HG03354 (cell line): ENCODE measurements at regions not wholly inside any gene's neighbourhood (a gene's known extent, or its start where the extent isn't known, plus 50 kb on each side); places are given as distances from the start of the nearest gene placed in this dataset.

Experiments used
- ATAC-seq: cut with Tn5 transposase; IDR thresholded peaks from one replicate; pipeline ENCODE4 v1.9.1; 2021; ENCODE audit warnings: mild to moderate bottlenecking; ENCODE audit not compliant: unreplicated experiment, poor library complexity, severe bottlenecking

GRCh38 chr10:108450280-108450679 is 1285.8 kb upstream of the SORCS1 start:
- ATAC-seq, result no peak

DNA sequence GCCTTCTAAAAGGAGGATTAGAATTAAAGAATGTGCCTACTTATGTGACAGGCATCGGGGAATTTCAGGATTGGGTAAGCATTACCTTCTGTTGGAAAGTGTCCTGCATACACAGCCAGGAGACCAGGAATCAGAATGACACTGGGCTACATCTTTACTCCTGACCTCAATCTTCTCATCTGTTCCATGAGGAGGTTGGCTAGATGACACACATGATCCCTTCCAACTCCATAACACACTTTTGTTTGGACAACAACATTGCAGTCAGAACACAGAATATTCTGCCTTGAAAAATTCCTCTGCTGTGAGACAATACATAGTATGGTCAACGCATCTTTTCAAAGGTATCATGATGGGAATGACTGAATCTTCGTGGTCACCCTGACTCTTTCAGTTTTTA is 1281.2 kb upstream of the SORCS1 start:
- no peak for ATAC-seq

DNA sequence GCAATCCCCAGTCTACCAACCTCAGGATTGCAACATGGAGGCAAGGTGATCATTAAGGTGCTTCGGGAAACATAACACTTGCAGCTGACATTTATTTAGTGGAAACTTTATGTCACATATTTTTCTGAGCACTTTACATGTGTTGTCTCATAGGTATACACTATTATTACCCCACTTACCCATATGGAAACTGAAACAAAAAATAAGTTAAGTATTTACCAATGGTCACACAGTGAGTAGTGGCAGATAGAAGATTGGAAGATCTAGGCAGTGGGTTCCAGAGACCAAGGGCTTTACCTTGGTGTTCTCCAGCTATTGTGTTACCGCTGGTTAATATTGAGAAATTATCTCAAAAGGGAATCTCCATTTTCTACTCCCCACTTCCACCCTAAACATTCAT is 1279.1 kb upstream of the SORCS1 start:
- peak; percentile 87 for ATAC-seq

- ATAC-seq, result no peak
Measured at GRCh38 chr10:108439397-108439796, 1274.9 kb upstream of the SORCS1 start.

DNA sequence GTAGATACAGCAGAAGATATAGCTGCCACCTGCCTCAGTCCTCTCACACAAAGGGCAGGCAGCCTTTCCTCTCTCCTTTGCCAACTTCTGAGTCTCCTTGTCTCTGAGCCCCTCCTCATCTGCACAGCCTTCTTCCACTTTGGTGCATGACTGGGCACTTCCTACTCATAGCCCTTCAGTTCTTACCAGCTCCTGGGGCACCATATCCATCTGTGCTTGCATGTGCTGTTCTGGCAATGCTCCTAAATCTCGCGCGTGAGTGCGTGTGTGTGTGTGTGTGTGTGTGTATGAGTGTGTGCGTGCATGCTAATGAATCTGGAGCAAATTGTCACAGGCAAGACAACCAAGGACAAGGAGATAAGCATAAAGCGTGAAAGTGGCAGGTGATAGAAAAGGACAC is 1271.6 kb upstream of the SORCS1 start:
- ATAC-seq, result no peak

- ATAC-seq, result no peak
Measured at GRCh38 chr10:108434559-108435252, 1270.2 kb upstream of the SORCS1 start.

DNA sequence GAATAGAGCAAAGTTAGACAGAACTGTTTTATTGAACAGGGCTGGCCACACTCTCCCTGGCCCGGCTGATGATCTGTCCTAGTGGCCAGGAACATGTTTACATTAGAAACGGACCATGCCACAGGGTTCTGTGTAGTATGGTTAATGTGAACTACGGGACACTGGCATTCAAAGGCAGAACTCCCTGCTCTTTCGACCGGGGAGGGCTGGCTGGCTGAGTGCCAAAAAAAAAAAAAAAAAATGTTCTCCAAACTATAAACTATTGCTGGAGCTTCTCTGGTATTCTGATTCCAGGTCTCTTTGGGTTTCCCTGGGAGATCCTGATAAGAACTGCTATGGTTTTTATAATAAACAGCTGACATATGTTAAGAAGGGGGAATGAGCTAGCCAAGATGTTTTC is 1262.6 kb upstream of the SORCS1 start:
- no peak for ATAC-seq

GRCh38 chr10:108425283-108425964 is 1260.9 kb upstream of the SORCS1 start:
- ATAC-seq, result no peak

- no peak for ATAC-seq
Measured at GRCh38 chr10:108424656-108425055, 1260.2 kb upstream of the SORCS1 start.

- ATAC-seq, result no peak
Measured at GRCh38 chr10:108422286-108422685, 1257.8 kb upstream of the SORCS1 start.

GRCh38 chr10:108421266-108421665 is 1256.8 kb upstream of the SORCS1 start:
- no peak for ATAC-seq

DNA sequence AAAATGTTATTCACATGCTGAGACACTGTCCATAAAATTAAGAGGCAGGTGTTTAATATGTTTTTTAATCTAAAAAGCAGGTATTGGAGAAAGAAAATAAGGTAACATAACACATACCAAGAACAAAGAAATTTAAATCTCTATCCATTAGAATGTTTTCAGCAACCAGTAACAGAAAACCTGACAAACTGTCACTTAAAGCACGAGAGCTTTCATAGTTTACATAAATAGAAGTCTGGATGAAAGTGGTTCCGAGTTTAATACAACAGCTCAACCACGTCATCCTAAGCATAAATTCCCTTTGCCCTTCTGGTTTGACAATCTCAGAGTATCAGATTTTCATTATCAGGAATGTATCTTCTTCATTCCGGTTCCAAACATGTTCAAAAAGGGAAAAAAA is 1249.4 kb upstream of the SORCS1 start:
- ATAC-seq, result no peak

- ATAC-seq, result no peak
Measured at GRCh38 chr10:108412323-108412722, 1247.8 kb upstream of the SORCS1 start.

DNA sequence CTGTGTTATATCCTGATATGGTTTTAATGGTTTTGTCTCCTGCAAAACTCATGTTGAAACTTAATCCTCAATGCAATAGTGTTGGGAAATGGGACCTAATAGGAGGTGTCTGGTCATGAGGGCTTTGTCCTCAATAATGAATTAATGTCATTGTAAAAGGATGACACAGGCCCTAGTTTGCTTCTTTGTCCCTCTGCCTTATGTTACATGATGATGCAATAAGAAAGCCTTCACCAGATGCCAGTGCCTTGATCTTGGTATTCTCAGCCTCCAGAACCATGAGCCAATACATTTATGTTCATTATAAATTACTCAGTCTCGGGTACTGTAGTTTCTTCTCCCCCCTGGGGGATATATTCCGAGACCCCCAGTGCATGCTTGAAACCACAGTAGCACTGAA is 1247.4 kb upstream of the SORCS1 start:
- no peak for ATAC-seq

DNA sequence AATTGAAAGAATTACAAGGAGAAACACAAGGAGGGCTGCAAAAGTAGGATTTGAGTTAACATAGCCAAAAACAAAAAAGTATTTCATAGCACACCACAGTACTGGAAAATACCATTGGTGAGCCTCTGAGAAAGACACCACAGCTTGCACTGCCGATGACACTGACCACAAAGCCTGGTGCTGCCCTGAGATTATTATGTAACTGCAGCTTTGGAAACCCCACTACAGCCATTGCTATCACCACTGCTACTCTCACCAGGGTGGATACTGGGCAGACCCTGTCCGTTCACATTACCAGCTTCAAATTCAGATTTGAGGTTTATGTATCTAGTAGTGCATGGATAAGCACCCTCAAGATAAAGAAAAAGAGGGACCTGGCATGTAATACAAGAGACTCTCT is 1246.7 kb upstream of the SORCS1 start:
- ATAC-seq, result no peak

- ATAC-seq, result no peak
Measured at GRCh38 chr10:108410236-108410635, 1245.7 kb upstream of the SORCS1 start.

- ATAC-seq, result no peak
Measured at GRCh38 chr10:108409306-108409705, 1244.8 kb upstream of the SORCS1 start.

- no peak for ATAC-seq
Measured at GRCh38 chr10:108404155-108404554, 1239.6 kb upstream of the SORCS1 start.

DNA sequence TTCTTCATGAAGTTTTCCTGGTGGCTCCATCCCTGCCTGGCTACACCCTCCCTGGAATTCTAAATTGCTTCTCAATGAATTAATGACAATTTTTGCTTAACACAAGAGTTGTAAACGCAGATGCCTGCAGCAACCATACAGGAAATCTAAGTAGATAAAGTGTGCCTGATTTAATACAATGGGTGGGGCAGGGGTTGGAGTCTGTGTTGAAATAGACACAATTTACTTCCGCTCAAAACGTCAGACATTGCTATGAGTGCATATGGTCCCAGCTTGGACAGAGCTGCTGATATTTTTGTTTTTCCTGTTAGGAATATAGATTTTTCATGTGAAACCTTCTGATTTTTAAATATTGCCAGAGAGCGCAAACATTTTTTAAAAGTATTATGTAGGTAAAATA is 1235.0 kb upstream of the SORCS1 start:
- no peak for ATAC-seq

GRCh38 chr10:108393089-108393488 is 1228.6 kb upstream of the SORCS1 start:
- ATAC-seq, result no peak

- ATAC-seq, result no peak
Measured at GRCh38 chr10:108392286-108392685, 1227.8 kb upstream of the SORCS1 start.

DNA sequence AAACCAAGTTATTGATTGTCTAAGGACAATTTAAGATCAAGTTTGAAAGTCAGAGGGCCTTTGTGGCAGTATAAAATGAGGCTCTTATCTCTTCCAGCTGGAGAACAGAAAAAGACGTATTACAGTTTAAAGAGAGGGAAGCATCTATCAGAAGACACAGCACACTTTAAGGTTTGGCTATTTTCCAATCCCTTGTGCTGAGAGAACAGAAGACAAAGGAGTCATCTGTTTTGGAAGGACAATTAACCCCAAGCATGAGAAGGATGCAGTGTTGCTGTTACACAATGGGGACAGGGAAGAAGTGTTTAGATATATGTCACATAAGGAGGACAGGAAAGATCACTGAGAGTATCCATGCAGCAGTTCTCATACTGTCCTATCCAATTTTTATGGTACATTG is 1224.2 kb upstream of the SORCS1 start:
- ATAC-seq, result no peak
